ENCODE measurements at regions not wholly inside any gene's neighbourhood (a gene's known extent, or its start where the extent isn't known, plus 50 kb on each side); places are given as distances from the start of the nearest gene placed in this dataset.

DNA sequence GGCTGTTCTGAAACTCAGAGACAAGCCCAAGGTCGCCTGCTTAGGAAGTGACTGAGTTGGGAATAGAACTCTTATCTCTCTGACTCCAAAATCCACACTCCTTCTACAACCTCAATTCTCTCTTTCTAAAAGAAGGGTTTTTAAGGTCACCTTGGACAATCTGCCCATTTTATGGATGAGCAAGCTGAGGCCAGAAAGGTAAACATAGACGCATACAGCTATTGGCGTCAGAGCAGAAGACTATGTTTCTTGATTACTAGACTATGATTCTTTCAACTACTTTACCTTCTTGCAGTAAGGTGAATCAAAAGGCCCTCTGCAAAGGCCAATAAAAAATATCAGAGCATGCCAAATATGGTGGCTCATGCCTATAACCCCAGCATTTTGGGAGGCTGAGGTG lies 276.6 kb downstream of the CLIC5 start:
- FAIRE-seq: no peak

DNA sequence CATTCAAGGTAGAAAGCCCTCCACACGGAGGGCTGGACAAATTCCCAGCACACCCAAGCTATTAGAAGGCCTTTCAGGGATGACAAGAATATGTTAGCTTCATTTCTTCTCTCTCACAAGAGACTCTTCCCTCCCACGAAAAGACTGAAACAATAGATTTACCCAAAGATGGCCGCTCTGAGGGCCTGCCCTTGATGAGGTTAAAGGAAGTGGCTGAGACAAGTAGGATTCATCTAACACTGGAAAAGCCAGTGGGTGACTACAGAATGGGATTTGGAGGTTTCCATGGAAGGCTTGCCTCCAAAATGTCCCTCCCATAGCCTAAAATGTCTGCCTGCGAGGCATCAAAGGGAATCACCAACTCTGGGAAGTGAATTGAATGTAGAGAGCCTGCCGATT lies 277.6 kb downstream of the CLIC5 start:
- no peak for FAIRE-seq

DNA sequence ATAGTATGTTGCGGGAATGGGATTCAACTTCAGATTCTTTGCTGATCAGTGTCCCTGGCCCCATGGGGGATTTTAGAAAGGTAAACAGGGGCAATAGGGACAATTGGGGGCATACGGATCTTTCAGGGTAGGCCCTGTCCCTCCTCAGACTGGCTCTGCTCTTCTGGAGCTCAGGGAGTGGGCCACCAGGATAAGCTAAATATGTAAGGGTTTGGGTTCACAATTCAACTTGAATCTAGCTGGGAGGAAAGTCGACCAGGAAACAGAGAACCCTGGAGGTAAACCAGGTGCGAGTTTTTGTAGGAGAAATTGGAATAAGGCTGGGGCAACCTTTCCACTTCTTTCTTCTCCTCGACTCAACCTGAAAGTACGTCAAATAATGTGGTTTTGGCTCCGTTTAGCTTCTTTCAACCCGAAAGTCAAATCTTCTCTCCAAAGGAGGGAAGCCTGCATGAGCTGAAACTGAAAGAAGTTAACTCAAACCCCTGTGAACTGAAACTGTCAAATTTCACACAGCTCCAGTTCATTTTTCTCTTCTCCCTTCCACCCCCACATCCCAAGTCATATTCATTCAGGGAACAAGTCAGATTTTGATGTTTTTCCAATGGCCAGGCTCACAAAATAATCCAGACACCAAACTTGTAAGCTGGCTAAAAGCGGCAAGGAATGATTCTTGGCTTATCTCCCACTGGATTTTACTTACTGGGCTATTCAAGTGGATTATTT lies 278.2 kb downstream of the CLIC5 start:
- FAIRE-seq: no peak

DNA sequence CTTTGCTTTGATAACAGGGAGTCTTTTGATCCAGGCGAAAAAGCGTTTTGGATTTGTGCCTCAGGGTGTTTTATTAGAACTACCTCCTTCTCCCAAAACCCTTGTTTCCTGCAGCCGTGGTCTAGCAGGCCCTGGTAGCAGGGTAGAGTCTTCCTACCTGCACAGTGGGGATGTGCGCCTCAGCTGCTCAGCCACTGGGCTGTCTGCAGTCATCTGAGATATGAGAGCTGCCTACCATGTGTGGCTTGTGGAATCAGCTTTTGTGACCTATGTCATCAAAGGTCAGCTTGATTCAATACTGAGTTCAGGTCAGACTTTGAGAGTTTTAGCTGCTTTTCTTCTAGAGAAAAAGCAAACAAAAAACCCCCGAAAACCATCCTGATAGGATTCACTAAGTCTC lies 279.5 kb downstream of the CLIC5 start:
- no peak for FAIRE-seq

DNA sequence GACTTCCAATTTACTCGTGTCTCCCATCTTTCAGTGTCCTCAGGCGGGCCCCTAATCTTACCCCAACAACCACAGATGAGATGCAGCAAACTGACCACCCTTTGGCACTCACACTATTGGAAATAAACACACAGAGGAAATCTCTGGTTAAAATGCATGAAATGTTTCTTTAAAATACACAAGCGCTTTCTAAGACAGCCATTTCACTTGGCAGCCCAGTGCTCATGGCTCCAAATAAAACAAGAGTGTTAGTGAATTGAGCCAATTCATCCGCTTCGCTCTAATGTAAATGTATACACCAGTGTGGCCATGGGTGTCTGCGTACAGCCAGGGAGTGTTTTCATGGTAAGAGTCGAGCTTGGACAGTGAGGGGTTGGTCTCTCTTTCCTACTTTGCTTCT lies 282.9 kb downstream of the CLIC5 start:
- FAIRE-seq: no peak

DNA sequence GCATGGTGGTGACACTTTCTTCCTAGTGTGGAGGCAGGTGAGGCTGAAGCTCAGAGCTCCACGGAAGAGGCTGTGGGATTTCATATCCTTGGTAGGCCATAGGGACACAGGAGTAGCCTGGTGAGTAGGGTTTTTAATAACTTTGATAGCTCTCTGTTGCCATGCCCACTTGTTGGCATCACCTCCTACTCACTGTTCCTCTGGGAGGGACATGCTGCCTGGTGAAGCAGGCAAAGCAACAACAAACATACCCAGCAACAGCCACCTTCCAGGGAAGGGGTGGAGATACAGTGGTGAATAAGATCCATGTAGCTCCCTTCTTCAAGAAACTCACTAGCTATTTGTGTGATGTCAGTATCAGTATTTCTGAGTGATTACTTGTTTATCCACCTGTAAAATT lies 285.4 kb downstream of the CLIC5 start:
- FAIRE-seq: no peak

DNA sequence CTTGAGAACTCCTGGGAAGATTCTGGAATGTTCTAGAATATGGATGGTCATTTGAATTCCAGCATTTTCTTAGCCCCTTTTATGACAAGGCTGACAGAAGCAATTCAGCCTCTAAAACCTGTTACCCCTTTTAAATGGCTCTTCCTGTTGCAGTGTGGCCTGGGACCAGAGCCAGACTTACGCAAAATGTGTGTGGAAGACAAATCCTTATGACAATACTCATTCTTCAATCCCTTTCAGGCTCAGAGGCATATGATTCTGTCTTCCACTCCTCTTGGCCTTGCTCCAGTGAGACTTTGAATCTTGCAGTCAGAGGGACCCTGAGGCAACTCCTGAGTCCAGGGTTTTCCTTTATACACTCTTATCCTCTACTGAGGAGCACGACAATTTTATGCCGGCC lies 287.0 kb downstream of the CLIC5 start:
- no peak for FAIRE-seq

DNA sequence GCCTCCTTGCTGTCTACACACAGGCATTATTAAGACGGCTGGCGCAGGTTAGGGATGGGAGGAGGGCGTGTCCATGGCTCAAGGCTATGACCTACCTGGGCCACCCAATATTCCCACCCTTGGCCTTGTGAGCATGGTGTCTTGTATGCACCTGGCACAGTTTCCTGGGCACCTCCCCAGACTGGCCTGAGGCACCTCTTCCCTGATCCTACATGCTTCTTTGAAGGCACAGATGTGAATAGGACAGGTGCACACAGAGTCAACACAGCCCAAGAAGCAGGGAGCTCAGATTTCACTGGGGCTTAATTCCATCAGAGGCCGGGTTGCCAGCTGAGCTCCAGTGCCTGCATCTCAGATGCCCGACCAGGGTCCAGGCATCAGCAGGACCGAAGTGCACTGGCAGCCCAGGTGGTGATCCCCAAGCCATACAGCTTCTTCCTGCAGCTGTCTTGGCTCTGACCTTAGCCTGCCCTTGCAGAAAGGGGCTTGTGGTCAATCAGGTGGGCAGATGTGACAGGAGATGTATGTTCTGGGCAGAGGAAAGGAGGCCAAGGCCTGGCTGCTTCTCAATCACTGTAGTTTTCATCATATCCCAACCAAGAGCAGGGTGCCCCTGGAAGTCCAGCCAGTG lies 287.7 kb downstream of the CLIC5 start:
- FAIRE-seq: no peak

DNA sequence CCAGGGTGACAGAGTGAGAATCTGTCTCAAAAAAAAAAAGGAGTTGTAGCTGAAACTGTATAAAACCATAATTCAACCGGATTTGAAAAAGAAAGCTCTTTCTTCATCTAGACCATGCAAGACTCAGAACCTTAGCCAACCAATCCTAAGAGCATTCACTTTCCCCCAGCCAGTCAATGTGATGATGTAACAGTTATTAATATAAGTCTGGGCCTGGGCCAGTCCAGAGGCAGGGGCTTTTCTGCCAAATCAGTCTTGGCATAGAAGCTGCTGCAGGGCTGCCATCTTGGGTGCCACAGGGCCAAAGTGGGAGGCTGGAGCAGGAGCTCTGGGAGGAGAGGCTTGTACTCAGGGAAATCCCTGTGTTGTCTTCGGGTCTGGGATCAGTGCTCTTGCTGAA lies 288.4 kb downstream of the CLIC5 start:
- no peak for FAIRE-seq

DNA sequence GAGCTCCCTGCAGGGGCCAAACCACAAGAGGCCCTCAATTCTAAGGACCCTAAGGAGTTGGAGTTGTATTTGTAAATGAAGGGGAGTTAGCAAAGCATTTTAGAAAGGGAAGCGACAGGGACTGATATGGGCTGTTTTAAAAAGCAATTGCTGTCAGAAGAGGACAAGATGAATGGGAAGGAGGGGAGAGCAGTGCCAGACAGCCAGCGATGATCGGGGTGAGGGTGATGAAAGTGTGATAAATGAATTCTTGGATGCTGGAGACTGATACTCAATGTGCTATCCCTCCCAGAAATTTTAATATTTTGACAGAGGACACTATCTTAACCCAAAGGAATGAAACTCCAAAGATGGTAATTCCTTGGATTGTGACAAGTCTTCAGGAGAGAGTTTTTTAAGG lies 289.2 kb downstream of the CLIC5 start:
- no peak for FAIRE-seq

DNA sequence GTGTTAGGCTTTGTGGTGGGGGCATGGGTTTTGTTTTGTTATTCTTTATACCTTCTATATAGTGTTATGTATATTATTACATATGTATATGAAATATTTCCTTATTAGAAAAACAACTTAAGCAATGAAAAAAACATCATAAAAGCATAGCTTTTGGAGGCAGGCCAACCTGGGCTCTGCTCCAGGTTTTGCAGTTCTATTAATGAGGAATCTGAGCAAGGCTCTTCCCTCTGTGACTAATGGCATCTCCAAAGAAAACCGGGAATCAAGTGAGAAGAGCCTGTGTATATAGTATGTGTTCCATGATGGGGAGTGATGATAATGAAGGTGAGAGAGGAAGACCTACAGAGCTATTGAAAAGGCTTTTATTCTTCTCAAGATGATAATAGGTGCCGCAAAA lies 291.1 kb downstream of the CLIC5 start:
- no peak for FAIRE-seq

DNA sequence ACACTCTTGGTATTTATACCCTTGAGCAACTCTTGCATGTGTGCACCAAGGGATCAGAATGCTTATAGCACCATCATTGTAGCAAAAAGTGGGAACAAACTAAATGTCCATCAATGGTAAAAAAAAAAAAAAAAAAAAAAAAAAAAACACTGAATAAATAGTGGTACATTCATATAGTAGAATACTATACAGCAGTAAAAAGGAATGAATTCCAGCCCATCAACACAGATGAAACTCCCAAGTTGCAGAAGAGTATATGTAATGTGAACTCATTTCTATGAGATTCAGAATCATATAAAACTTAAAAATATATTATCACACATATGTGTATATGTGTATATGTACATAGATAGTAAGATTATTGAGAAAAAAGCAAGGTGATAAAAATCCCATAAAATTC lies 291.6 kb downstream of the CLIC5 start:
- no peak for FAIRE-seq

DNA sequence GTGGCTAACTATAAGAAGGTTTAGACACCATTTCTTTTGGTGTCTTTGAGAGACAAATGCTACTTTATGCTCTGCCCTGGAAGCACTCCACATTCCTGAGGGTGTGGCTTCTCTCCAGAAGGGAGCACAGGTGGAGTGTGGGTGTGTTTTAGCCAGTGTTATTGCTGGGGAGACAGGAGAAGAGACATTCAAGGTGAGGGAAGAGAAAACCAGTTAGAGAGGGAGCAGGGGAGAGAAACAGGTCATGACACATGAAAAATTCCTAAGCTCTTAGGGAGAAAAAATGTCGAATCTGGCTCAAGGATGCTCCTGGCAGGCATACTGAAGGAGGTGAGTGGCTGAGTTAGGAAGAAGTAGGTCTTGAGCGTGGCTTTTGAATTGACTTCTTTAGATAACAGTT lies 292.8 kb downstream of the CLIC5 start:
- no peak for FAIRE-seq

DNA sequence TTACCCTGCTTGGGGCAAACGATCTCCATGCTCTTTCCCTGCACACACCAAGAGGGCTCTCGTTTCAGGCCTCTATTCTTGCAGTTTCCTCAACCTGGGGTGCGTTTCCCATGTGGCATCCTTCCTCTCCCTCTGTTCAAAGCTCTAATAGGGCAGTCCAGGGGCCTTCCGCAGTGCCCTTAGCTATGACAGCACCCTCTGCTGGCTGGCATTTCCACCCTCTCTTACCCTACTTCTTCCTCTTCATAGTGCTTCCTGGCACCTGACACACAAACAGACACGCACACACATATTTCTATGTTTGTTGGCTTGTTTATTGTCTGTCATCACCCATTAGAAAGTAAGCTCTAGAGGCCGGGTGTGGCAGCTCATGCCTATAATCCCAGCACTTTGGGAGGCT lies 294.0 kb downstream of the CLIC5 start:
- no peak for FAIRE-seq

DNA sequence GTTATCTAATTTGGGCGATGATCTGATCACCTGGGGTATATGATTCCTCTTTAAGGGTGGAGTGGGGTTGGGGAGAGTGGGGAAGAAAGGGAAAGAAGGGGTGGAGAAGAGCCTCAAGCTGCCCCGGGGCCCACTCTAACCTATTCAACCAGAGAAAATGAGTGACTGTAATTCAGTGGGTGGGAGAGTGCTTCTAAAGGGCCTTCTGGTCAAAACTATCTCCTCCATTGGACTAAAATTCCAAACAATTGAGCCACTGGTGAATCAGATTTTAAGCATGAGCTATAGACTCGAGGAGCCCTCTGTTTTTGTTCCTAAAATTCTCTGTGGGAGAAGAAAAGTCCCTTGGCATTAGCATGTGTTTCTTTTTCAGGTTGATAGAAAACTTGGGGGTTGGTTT lies 296.8 kb downstream of the CLIC5 start:
- FAIRE-seq: no peak

DNA sequence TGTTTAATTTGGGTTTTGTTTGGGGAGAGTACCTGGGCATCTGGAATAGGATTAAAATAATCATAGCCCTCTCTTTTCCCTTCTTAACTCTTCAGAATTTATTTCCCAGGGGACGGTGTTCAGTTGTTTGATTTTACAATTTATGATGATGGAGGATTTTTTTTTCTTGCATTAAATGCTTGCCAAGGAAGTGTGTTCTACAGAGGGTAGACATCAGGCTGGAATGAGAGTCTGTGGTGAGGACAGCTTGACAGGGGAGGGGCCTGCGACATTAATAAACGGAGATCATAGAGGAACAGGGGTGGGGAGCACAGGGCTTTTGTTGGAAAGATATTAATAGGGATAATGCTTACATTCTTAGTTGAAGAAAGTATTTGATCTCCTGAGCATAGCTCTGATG lies 297.5 kb downstream of the CLIC5 start:
- no peak for FAIRE-seq

DNA sequence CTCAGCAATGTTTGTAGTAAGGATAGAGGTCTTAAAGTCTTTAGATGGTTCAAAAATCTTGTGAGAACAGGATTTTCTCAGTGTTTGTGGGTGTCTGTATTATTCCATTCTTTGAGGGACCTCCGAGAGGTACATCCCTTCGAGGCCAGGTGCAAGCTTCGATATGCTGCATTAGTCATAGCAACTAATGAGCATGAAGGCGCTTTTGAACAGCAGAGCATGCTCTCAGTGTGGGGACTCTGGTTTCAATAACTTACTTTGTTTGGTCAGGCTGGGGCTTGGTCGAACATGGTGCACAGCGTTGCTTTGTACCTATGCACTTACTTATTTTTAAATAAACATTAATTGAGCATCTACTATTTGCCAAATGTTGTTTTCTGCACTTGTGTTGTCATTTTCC lies 297.9 kb downstream of the CLIC5 start:
- no peak for FAIRE-seq

DNA sequence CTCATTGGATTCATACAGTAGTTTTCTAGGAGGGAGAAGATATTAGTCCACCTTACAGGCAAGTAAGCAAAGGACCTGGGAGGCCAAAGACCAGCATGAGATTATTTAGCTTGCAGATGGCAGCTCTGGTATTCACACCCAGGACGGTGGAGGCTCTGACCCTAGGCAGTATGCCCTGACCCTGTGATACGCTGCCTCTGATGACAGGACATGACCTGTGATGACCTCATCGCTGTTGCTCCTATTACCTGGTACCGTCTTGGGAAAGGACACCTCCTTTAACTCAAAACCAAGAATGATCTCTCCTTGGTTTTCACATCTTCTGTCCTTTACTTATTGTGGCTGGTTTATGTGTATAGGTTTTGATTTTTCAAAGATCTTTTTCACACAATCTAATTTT lies 298.6 kb downstream of the CLIC5 start:
- no peak for FAIRE-seq

DNA sequence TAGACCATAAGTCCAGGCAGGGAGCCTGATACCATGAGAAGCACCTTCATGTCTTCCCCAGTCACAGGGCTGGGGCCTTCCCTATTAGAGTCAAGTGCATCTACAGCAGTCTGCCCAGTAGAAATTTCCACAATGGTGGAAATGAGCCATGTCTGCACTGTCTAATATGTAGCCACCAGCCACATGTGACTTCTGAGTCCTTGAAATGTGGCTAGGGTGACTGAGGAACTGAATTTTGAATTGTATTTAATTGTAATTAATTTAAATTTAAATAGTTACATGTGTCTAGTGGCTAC lies 300.2 kb downstream of the CLIC5 start:
- no peak for FAIRE-seq

DNA sequence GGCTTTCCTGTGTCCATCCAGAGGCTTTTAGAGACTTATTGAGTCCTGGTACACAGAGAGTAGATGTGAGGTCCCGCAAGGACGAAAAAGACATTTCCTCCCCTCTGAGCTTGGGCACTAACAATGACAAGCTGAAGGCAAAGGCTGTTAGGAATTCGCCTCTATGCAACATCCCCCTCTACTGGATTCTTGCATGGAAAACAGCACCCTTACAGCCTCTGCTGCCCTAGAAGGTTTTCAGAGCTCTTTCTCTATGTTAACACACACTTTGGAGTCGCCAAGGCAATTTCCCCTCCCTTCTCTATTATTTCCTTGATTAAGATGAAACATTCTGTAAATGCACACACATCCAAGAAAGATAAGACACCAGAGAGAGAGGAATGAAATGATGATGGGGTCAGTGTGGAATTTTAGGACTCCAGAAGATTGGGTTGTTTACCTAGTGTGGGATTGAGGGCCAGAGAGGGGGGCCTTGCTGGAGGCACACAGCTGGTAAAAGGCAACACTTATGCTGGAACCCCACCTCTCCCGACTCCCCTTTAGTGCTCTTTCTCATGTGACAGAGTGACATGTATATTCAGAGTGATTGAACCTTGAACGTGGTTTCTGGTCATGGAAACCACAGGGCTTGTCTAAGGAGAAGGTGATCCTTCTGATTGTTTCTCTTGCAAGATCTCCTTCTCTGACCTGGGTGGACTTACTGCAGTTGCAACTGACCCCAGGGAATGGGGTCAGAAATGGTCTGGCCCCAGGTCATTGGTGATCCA lies 300.7 kb downstream of the CLIC5 start:
- peak; percentile 24 for FAIRE-seq

DNA sequence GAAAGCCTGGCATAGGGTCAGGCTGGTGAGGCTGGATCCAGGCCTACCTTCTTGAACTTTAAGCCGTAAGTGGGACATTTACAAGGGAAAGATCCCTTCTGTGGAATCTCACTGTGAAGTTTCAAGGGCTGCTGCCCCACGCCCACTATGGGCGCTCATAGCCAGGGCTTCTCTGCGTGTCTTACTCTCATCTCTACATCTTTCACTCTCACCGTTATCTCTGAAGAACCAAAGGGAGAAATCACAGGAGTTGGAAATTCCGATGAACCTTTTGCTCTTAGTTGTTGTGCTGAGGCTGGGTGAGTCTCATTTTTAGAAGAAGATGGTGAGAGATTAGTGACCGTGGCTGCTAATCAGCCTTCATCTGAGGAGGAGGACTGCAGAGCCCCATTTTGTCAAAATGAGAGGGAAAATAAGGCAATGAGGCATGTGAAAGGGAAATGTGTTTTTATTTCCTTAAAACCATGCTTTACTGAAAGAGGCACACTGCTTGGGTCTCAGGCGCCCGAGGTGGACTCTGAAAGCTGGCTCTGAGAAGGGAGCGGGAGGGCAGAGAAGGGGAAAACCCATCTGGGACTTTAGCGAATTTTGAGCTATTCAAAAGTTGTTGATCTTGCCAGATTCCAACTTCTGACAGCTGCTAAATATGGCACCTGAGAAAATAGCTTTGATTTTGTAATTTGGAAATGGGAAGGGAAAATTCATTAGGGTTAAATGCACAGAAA lies 301.5 kb downstream of the CLIC5 start:
- FAIRE-seq: no peak

Data from islet of Langerhans (tissue), 1 donor.